GM21367 (cell line): ENCODE measurements at regions not wholly inside any gene's neighbourhood (a gene's known extent, or its start where the extent isn't known, plus 50 kb on each side); places are given as distances from the start of the nearest gene placed in this dataset.
"Not testable (repeated sequence)": the region's sequence is repeated elsewhere in the genome, so short reads cannot be mapped to it uniquely, and the experiment has no call there.

Experiments
- ATAC-seq: cut with Tn5 transposase; IDR thresholded peaks from one replicate; pipeline ENCODE4 v1.9.1; 2021; ENCODE audit not compliant: unreplicated experiment

DNA sequence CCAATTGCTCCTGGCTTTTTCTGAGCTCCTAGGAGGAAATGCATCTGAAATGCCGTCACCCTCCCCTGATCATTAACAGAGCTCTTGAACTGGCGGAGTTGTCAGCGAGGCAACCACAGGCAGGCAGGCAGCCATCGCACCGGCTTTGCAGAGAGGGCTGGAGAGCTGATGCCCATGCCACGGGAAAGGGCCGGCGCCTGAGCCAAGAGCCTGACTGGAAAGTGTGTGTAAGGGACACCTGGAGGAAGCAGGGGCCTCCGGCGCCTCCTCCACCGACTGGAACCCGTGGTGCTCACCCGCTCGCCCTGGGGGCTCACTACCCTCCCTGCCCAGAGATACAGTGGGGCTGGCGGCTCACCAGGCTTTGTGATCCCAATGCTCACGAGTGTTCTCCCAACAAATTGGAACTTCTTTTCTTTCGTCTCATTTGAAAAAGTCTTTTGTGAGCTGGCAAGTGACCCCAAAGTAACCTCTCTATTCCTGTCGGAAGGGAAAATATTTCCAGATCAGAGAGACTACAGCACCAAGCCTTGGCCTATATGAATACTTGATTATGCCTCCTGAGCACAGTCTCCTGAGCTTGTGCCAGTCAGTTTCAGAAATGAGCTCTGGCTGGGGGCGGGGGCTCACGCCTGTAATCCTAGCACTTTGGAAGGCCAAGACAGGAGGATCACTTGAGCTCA is 97.7 kb upstream of the SLC25A33 start:
- ATAC-seq, result no peak

DNA sequence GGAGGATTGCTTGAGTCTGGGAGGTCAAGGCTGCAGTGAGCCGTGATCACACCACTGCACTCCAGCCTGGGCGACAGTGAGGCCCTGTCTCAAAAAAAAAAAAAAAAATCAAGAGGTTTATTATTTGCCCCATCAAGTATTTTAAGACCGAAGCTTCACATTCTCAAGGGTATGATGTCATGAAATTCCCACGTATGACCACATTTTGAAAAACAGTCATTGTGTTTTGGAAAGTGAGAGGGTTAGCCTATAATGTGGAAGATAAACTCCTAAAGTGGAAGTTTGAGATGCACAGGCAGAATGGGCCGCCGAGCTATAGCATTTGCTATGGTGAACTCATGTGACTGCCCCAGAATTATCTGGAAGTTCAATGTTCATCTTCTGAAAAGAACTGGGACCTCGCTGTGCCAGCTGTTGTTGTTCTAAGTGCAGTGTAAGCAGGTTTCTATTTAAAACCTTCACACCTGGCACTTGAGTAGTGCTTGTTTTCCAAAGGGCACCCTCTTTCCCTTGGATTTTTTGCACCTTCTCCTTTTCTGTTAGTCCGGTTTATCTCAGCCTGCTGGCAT is 96.9 kb upstream of the SLC25A33 start:
- ATAC-seq, result no peak

DNA sequence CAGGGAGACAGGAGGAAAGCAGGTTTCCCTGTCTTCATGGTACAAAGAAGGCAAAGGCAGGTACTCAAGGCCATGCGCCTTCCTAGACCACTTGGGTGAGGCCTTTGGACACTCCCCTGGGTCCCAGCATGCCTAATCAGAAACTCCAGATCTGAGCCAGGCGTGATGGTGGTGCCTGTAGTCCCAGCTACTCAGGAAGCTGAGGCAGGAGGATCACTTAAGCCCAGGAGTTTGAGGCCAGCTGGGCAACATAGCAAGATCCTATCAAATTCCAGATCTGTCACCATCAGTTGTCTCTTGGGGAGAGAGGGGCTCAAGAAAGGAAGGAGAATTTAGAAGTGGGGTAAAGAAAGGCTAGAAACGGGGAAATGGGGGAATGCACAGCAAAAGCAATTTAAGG is 96.3 kb upstream of the SLC25A33 start:
- ATAC-seq, result no peak

DNA sequence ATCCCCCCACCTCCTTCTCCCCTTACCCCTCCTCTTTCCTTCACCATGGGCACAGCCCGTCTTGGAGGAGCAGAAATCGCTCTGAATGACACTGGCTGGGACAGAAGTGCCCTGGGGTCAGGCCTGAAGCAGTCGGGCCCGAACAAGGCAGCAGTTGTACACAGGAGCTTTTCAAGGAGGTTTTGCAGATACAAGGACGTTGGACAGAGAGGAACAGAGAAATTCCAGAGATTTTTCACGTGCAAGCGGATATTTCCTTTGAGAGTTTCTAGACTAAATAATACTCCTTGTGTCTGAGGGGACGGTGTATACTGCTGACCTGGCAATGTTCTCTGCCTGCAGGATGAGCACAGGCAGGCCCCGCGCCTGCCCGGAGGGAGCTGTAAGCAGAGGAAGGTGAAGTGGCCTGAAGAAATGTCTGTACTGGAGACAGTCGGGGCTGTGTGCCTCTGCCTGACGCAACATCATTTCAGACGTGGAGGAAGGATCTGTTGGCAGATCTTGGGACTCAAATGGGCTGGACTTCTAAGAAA is 95.3 kb upstream of the SLC25A33 start:
- ATAC-seq, result no peak

DNA sequence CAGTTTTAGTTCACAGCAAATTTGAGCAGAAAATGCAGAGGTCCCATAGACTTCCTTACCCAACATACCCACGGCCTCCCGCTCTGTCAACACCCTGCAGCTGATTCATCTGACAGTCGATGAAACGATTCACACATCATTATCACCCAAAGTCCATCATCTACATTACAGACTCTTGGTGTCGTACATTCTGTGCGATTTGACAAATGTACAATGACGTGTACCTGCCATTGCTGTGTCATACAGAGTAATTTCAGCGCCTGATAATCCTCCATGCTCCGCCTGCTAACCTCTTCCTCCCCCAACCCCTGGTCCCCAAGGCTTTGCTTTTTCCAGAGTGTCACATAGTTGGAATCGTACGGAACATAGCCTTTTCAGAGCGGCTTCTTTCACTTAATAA is 94.7 kb upstream of the SLC25A33 start:
- ATAC-seq, result no peak

DNA sequence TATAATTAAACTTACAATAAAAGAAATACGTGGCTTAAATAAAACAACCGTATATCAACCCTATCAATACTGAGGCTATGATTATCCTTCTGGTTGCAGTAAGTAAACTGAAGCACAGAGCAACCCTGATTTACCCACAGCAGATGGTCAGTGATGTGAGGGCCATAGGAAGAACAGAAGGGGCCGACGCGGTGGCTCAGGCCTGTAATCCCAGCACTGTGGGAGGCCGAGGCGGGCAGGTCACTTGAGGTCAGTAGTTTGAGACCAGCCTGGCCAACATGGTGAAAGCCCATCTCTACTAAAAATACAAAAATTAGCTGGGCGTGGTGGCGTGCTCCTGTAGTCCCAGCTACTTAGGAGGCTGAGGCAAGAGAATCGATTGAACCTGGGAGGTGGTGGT is 94.2 kb upstream of the SLC25A33 start:
- ATAC-seq, result not testable (repeated sequence)

DNA sequence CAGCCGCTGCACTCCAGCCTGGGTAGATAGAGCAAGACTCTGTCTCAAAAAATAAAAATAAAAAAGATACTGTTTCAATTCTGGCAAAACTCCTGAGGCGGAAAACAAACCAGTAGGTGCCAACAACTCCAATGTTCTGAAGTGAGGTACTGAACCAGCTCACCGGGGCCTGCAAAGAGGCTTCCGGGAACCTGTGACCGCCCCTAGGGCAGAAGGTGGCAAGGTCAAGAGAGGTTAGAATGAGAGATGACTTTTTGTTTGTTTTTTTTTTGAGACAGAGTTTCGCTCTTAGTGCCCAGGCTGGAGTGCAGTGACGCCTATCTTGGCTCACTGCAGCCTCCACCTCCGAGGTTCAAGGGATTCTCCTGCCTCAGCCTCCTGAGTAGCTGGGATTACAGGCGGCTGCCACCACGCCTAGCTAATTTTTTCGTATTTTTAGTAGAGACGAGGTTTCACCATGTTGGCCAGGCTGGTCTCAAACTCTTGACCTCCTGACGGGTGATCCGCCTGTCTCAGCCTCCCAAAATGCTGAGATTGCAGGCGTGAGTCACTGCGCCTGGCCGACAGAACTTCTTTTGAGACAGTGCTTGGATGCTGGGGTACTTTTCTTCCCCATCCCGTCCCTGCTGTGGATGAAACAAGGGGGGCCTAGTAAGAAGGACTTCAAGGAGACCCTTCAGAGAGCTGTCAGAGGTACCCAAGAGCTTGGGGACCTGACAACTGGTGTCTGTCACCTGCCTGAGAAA is 91.9 kb upstream of the SLC25A33 start:
- ATAC-seq, result no peak

DNA sequence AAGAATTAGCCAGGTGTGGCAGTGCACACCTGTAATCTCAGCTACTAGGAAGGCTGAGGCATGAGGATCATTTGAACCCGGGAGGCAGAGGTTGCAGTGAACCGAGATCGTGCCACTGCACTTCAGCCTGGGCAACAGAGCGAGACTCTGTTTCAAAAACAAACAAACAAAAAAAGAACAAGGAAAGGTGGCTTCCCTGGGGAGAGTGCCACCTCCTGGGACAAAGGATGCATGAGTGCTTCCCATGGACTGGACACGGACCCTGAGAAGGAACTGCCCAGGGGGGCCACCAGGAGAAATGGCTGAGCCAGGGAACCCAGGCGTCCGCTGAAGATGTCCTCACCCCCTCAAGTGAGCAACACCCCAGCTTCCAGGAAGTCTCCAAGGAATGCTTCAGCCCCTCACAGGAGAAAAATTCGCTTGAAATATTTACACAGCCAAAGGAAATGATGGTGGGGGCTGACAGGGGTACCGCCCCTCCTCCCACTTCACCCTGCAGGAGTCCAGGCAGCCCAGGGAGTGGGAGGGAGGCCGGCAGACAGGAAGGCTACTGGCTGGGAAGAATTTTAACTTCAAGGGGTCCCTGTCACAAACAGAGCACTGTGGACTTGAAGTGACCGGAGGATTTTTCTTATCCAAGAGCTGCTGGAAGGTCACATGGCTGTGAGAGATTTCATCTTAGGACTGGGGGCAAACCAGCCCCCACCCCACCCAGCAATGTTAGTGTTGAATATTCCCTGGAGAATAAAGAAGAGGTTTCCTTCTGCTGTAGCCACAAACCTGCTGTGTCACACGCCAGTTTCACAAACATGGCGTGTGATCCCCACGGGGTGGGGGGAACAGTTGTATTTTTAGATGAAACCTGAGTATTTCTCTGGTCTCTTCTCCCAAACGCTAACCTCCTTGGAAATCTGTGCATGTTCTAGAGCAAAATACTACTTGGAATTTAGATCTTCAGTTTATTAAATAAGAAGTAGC is 90.8 kb upstream of the SLC25A33 start:
- no peak for ATAC-seq

DNA sequence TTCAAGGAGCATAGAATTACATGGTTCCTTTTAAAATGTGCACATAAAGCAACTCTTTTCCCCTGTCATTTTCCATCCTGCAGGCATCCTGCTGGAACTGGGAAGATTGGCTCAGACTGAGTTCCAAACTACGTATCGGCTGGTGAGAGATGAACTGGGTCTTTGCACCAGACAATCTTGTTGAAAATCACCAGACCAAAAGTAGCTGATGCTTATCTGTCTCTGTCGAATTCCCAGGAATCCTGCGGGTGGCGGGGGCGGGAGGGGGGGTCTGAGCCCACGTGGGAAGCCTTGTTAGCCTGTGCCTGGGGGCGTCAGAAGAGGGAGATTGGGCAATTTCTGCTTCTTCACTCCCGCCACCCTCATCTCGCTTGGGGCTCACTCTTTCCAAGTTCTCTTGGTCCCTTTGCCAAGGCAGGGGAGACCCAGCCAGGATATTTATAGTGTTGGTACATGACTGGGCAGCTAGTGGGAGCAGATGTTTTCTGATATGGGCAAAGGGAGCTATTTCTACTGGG is 90.1 kb upstream of the SLC25A33 start:
- ATAC-seq, result no peak

DNA sequence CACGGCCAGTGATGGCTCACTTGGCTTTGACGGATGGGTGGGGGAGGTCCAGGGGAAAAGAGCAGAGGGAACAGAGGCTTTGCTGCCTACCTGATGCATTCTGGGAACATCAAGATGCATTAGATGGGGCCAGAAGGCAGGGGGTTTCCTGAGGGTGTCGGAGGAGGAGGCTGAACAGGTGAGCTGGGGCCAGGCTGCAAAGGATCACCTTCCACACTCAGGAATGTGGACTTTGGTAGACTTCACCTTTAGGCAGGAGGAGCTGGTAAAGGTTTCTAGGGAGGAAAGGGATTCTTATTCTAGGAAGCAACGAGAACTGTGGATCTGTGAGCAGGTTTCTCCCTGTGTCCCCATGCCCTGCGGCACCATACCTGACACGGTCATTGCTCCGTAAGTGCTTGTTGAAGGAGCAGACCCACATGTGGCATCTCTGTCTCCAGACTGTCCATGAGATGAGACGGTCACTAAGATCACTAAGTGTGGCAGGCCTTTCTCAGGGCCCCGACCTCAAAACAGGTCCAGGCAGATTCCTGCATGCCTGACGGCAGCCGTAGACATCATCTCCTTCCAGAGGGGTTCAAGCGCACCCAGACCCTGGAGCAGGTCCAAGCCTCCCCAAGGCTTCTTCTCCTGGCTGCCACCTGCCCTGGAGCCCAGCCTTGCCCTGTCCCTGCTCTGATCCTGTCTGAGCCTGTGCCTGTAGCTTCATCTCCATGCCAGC is 89.1 kb upstream of the SLC25A33 start:
- no peak for ATAC-seq

DNA sequence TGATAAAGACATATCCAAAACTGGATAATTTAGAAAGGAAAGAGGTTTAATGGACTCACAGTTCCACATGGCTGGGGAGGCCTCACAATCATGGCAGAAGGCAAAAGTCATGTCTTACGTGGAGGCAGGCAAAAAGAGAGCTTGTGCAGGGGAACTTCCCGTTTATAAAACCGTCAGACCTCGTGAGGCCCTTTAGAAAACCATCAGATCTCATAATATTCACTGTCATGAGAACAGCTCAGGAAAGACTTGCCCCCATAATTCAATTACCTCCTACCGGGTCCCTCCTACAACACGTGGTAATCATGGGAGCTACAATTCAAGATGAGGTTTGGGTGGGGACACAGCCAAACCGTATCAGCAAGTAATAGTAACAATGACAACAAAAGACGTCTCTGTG is 88.2 kb upstream of the SLC25A33 start:
- ATAC-seq, result no peak

DNA sequence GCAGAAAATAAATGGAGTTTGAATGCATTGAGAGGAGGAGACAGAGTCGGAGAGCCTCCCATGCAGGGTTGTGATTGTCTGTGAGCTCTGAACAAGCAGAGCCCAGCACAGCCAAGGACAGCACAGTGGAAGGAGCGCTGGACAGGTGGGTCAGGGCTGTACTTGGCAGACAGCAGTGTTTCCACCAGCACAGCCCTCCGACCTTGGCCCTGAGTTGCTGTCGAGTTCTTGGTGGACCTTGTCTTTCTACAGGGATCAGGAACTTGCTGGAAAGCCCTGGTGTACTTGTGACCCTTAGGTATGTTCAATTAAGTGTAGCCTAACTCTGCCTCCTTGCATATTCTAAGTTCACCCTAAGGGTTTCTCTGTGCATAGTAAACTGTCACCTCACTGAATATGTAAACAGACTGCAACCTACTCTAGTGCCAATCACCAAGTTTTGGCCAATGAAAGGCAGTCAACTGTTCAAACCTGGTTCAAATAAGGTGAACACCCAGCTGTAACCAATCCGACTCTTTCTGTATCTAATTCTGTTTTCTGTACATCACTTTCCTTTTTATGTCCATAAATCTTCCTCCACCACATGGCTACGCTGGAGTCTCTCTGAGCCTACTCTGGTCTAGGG is 86.6 kb upstream of the SLC25A33 start:
- no peak for ATAC-seq

DNA sequence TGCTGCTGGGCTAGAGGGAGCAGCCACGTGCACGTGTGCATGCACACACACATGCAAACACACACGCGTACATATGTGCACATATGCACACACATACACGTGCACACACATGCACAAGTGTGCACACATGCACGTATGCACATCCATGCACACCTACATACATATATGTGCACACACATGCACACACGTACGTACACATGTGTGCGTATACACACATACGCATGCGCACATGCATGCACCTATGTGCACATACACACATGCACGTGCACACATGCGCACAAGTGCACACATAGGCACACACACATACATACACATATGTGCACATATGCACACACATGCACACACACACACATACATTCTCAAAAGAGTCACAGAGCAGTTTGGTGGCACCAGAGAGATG is 85.9 kb upstream of the SLC25A33 start:
- ATAC-seq, result no peak

DNA sequence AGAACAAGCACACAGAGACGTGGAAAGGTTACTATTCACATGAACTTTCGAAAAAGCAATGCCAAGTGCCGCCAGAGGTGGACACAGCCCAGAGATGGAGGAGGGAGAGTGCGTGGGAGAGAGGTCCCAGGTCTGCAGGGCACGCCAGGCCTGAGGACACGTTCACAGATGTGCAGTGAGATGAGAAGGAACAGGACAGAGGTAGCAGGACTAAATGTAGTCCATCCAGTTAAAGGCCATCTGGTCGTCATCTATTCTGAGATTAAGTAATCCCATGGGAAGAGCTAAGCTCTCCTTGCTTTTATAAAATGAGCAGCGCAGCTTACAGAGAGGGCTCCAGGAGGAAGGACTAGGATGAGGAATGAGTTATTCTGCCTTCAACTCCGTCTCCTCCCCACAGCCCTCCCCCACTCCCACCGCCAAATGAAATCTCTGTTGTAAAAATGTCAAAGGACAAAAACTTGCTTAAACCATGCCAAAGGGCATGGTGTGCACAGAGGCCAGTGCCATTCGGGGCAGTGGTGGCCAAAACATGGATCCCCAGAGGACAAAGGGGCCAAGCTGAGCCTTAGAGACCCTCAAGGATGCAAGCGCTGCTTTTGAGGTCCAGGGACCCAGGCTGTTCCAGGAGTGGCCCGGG is 85.4 kb upstream of the SLC25A33 start:
- ATAC-seq, result no peak

DNA sequence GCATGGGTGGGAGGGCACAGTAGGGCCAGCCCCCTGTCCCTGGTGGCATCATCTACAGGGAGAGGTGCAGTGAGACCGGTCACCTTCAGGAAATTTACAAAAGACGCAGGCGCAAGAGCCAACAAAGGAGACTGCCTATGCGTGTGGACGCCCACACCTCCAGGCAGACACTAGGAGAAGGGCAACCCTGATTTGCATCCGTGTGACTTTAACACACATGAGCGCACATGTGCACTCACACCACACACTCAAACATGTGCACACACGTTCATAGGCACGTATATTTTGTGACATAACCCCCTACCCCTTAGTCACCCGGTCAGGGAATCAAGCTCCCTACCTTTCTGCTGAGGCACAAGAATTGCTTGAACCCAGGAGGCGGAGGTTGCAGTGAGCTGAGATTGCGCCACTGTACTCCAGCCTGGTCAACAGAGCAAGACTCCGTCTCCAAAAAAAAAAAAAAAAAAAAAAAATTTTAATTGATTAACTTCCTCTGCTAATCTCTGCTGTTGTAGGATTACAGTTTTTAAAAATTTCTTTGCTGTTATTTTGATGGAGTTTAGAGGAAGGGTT is 84.7 kb upstream of the SLC25A33 start:
- no peak for ATAC-seq

DNA sequence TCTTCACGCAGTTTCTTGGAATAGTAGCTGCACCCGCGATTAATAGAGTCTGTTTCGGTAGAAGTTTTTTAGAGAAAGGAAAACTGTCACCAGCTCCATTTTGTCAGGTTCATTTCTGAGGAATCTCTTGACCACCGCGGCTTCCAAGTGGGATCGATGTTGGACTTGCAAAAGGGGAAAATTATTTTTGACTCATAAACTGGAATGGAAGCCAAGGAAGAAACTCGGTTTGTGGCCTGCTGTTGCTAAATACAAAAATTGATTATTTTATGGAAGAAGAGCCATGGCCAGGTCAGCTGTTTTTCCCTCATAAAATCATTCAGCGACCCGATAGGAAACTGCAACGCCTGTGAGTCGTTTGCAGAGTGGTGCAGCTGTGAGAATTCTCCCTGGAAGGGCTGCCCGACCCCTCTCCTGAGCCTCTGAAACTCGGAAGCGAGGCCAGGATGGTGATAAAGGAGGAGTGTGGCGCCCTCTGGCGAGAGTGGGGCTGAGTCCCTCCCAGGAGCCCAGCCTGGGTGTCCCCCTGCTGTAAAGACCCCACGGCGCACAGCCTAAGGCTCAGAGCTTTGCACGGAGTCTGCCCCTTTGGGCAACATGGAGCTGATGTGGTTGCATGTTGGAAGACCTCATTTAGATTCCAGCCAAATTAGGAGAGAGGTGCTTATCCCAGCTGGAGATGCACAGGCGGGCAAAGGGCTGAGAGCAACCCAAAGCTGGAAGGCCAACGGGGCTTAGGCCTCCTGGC is 83.6 kb upstream of the SLC25A33 start:
- no peak for ATAC-seq

DNA sequence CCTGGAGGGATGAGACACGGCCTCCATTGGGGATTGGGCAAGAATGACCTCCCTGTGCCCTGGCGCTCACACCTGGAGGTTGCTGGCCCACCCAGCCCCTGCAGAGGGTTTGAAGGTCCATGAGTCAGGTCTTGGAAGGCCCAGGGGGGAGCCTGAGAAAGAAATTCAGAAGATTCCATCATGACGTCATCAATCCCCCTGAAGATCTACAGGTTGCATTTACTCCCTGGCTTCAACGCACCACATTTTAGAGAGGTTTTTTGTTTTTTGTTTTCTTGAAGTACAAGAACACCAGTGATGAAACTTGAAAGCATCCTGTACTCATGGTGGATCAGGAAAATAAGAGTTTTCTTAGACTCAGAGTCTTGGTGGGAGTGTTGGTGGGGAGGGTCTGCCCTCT is 82.4 kb upstream of the SLC25A33 start:
- no peak for ATAC-seq

DNA sequence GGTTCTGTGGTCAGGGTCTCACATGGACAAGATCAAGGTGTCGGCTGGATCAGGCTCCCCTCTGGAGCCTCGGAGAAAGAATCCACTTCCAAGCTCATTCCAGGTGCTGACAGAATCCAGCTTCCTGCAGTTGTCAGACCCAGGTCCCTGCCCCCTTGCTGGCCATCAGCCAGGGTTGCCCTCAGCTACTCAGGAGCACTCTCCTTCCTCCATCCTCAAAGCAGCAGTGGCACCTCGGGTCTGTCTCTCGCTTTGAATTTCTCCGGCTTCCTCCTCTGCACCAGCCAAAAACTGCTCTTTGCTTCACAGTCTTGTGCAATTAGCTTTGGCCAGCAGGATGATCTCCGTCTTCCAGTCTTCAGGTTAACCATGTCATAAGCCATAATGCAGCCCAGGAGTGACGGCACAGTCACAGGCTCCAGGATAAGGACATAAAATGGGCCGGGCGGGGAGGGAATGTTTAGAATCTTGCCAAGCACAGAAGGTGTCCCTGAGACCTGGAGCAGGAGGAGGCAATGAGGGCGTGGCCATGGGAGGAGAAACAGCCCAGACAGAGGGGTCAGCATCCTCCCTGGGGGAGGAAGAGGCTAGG is 79.4 kb upstream of the SLC25A33 start:
- no peak for ATAC-seq
